ENCODE measurements at regions not wholly inside any gene's neighbourhood (a gene's known extent, or its start where the extent isn't known, plus 50 kb on each side); places are given as distances from the start of the nearest gene placed in this dataset.

DNA sequence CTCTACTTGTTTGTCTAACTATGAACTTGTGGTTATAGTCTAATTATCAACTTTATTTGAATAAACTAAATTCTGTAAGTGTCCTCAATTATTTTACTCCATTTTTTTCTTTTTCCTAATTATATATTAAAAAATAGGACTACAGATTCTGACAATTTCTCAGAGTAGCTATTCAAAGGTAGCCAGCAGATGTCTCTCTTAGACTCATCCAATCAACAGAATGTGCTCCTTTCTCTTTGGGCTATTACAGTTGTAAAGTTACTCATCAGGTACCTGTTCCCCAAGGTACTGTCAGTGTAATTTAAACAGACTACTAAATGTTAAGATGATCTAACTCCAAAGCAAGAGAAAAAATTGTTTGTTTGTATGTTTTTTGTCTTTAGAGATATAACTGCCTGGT lies 248.6 kb downstream of the PCDH18 start:
- TF ChIP-seq, protein P1, sequence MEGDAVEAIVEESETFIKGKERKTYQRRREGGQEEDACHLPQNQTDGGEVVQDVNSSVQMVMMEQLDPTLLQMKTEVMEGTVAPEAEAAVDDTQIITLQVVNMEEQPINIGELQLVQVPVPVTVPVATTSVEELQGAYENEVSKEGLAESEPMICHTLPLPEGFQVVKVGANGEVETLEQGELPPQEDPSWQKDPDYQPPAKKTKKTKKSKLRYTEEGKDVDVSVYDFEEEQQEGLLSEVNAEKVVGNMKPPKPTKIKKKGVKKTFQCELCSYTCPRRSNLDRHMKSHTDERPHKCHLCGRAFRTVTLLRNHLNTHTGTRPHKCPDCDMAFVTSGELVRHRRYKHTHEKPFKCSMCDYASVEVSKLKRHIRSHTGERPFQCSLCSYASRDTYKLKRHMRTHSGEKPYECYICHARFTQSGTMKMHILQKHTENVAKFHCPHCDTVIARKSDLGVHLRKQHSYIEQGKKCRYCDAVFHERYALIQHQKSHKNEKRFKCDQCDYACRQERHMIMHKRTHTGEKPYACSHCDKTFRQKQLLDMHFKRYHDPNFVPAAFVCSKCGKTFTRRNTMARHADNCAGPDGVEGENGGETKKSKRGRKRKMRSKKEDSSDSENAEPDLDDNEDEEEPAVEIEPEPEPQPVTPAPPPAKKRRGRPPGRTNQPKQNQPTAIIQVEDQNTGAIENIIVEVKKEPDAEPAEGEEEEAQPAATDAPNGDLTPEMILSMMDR (IDR thresholded peaks at IDR 0.05; ENCODE audit: insufficient read depth, low read length, poor library complexity, severe bottlenecking), result no peak
- no peak for TF ChIP-seq EZH2phosphoT487 (conservative IDR thresholded peaks at IDR 0.05; ENCODE audit: low read length)

All from SU-DHL-6 (cell line).